MCF 10A (cell line): ENCODE measurements at regions not wholly inside any gene's neighbourhood (a gene's known extent, or its start where the extent isn't known, plus 50 kb on each side); places are given as distances from the start of the nearest gene placed in this dataset.

Experiments used
- BruUV-seq: library from RNA; stranded (reverse); fragments of 400-500 nt; replicated peaks from 2 replicates; lab custom pipeline; 2021; lab: Mats Ljungman, UMichigan
- CTCF ChIA-PET: fragments of 300-600 bp; sonication (Branson Sonifier 250); formaldehyde crosslinking; extraction: SDS; loops from one replicate; lab custom pipeline; 2021; ENCODE audit warnings: antibody characterized with exemption, inconsistent platforms; lab: Yijun Ruan, JAX
- POLR2A ChIA-PET: fragments of 300-600, 350-650 bp; sonication (Branson Sonifier 250); formaldehyde crosslinking; extraction: SDS; loops from one replicate; lab custom pipeline; 2020; ENCODE audit warnings: antibody characterized with exemption, inconsistent platforms; lab: Yijun Ruan, JAX
- DNase-seq: peaks from one replicate; pipeline ENCODE4 v3.0.0-alpha.2; 2018; ENCODE audit not compliant: unreplicated experiment
- H3K27ac Mint-ChIP-seq: one replicate; pipeline ENCODE4 v1.8.0; 2022; ENCODE audit warnings: mild to moderate bottlenecking, low read depth, mixed read lengths; ENCODE audit not compliant: unreplicated experiment
- H3K27me3 Mint-ChIP-seq: one replicate; pipeline ENCODE4 v1.8.0; 2022; ENCODE audit warnings: mixed read lengths; ENCODE audit not compliant: insufficient read depth, unreplicated experiment
- H3K36me3 Mint-ChIP-seq: one replicate; pipeline ENCODE4 v1.8.0; 2022; ENCODE audit warnings: mild to moderate bottlenecking, moderate library complexity, mixed read lengths; ENCODE audit not compliant: insufficient read depth, unreplicated experiment
- H3K4me1 Mint-ChIP-seq: one replicate; pipeline ENCODE4 v1.8.0; 2022; ENCODE audit warnings: mixed read lengths; ENCODE audit not compliant: insufficient read depth, unreplicated experiment
- H3K4me3 Mint-ChIP-seq: one replicate; pipeline ENCODE4 v1.8.0; 2022; ENCODE audit warnings: mild to moderate bottlenecking, moderate library complexity, mixed read lengths; ENCODE audit not compliant: unreplicated experiment
- H3K9me3 Mint-ChIP-seq: one replicate; pipeline ENCODE4 v1.8.0; 2022; ENCODE audit warnings: mixed read lengths; ENCODE audit not compliant: unreplicated experiment
- intact Hi-C: fragments of 100-400 bp; cut with micrococcal nuclease; formaldehyde crosslinking; loops from 2 replicates; pipeline ENCODE4 v1.14.1; 2022
- TF ChIP-seq, protein P1 (sequence below): fragments of 200-600 bp; IDR thresholded peaks from one replicate; pipeline ENCODE4 v1.8.0; 2022; ENCODE audit warnings: antibody characterized with exemption, mild to moderate bottlenecking; ENCODE audit not compliant: unreplicated experiment

DNA sequence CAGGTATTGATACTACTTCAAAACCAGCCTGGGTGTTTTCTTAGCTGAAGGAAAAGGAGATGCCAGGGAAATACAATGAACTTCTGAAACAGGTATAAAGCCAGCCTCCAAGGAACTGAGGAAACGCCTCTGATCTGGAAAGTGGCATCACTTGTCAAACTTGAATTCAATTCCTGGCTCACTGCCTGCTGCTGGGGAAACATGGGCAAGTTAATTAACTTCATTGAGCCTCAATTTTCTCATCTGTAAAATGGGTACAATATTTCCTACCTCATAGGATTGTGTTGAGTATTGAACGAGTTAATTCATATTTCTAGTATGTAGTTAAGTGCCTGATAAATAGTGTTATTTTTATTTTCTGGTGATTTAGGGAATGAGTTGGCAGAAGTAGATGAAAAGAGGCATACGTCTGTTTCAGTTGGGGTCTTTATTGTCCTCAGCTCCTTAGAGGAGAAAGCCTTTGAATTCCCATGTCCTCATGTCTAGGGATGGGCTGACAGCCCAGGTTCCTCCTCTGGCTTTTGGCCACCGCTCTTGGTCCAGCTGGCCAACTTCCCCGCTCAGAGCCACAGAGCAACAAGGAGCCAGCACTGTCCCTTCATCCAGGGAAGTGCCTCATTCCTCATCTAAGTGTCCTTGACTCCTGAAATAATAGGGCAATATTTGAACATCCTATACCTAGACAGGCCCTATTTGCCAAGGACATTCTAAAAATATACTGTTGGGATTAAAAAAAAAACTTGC, 210.5 kb upstream of the GATA6 start:
- no peak for DNase-seq
- Mint-ChIP-seq H3K27me3 (peaks cover 16% of the 10 kb centered on the region), H3K36me3 (no peaks in the 10 kb centered on the region), H3K4me3 (no peak overlapping the region), H3K4me1 (peaks cover 6% of the 10 kb centered on the region), H3K27ac (no peak overlapping the region), H3K9me3 (no peaks in the 10 kb centered on the region)
- CTCF ChIA-PET = interaction anchor here (0.7 to 1.1 kb wide), 5 partner anchors 10 to 767 kb away, joined by 3 to 7 read pairs (median 4); no protein-coding TSS in a partner anchor
- POLR2A ChIA-PET = interaction anchor here (0.5 to 1.2 kb wide), 2 partner anchors 11 to 125 kb away, joined by 3 to 4 read pairs; no protein-coding TSS in a partner anchor
- intact Hi-C loops = loop anchor here (5.0 to 10.0 kb wide), 2 partner anchors 208 to 474 kb away; partner anchors contain the start of gene GATA6
- no TSS peak for BruUV-seq
- TF ChIP-seq, protein P1, sequence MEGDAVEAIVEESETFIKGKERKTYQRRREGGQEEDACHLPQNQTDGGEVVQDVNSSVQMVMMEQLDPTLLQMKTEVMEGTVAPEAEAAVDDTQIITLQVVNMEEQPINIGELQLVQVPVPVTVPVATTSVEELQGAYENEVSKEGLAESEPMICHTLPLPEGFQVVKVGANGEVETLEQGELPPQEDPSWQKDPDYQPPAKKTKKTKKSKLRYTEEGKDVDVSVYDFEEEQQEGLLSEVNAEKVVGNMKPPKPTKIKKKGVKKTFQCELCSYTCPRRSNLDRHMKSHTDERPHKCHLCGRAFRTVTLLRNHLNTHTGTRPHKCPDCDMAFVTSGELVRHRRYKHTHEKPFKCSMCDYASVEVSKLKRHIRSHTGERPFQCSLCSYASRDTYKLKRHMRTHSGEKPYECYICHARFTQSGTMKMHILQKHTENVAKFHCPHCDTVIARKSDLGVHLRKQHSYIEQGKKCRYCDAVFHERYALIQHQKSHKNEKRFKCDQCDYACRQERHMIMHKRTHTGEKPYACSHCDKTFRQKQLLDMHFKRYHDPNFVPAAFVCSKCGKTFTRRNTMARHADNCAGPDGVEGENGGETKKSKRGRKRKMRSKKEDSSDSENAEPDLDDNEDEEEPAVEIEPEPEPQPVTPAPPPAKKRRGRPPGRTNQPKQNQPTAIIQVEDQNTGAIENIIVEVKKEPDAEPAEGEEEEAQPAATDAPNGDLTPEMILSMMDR = no peak

DNA sequence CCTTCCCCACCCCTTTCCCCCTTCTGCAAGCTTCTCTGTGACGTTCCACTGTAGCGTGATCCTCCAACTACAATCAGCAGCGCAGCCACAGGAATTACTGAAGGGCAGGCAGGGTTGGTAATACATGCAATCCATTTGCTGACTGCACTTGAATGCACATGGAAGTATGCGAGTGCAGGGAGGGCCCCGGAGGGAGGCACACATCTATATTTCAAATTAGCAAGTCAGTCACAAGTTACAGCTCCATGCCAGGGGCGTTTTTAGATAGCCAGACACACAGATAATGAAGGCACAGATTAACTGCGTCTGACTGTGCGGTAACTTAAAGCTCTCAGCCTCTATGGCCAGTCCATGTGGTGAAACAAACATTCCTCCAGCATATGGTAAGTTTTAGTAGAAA, 209.2 kb upstream of the GATA6 start:
- ChIA-PET CTCF (interaction anchor here (0.8 to 1.1 kb wide), 2 partner anchors 8 to 602 kb away, joined by 4 to 7 read pairs; no protein-coding TSS in a partner anchor), POLR2A (interaction anchor here (1.2 kb wide), 1 partner anchor 9 kb away, joined by 4 read pairs; no protein-coding TSS in a partner anchor)
- intact Hi-C loops = no loop called here
- no peak for DNase-seq
- BruUV-seq = no TSS peak
- TF ChIP-seq, protein P1 = no peak
- peaks cover 6% of the 10 kb centered on the region for H3K4me1 Mint-ChIP-seq
- H3K27ac Mint-ChIP-seq = no peak overlapping the region
- H3K27me3 Mint-ChIP-seq = peaks cover 16% of the 10 kb centered on the region
- no peaks in the 10 kb centered on the region for H3K36me3 Mint-ChIP-seq
- no peaks in the 10 kb centered on the region for H3K9me3 Mint-ChIP-seq
- H3K4me3 Mint-ChIP-seq = no peak overlapping the region

DNA sequence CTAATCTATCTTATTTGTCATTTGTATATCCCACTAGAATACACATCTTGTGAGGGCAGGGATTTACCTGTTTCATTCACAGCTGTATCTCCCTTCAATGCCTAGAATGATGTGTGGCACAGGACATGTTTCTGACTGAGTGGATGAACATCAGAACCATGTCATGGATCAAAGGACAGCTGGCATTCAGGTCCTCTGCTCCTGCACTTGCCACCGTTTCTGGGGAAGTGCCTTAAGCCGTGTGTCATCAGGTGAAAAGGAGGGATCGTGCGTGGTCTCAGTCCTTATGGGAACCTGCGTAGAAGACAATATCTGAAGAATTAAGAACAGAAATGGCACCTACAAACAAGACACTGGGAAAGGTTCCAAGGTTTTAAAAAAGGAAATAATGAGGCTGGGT, 206.1 kb upstream of the GATA6 start:
- H3K4me1 Mint-ChIP-seq = no peaks in the 10 kb centered on the region
- no TSS peak for BruUV-seq
- H3K36me3 Mint-ChIP-seq = no peaks in the 10 kb centered on the region
- H3K4me3 Mint-ChIP-seq = no peak overlapping the region
- TF ChIP-seq, protein P1 = no peak
- no peaks in the 10 kb centered on the region for H3K9me3 Mint-ChIP-seq
- H3K27me3 Mint-ChIP-seq = no peaks in the 10 kb centered on the region
- no peak overlapping the region for H3K27ac Mint-ChIP-seq
- ChIA-PET CTCF (no interaction called here), POLR2A (no interaction called here)
- no peak for DNase-seq
- intact Hi-C loops = no loop called here

DNA sequence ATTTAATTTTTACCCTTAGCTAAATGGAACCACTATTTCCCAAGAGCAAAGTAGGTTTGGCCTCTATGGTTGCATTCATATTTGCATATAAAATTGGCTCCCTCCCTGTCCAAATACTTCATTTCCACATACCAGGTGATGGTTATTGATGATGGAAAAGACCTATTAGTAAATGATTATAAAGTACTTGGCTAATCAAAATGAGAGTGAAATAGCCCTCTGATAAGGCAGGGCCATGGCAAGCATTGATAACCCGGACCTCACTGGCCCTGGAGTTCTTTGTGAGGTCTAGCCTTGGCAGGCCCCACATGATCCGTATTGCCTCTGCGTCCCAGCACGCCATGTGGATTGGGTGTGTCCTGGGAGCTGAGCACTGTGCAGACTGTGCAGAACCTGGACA, 201.1 kb upstream of the GATA6 start:
- DNase-seq = no peak
- H3K27me3 Mint-ChIP-seq = no peaks in the 10 kb centered on the region
- no TSS peak for BruUV-seq
- intact Hi-C loops = no loop called here
- H3K27ac Mint-ChIP-seq = no peak overlapping the region
- no peak overlapping the region for H3K4me3 Mint-ChIP-seq
- H3K4me1 Mint-ChIP-seq = no peaks in the 10 kb centered on the region
- CTCF ChIA-PET = interaction anchor here (0.5 to 1.3 kb wide), 3 partner anchors 9 to 35 kb away, joined by 4 read pairs; no protein-coding TSS in a partner anchor
- TF ChIP-seq, protein P1 = no peak
- POLR2A ChIA-PET = no interaction called here
- no peaks in the 10 kb centered on the region for H3K9me3 Mint-ChIP-seq
- H3K36me3 Mint-ChIP-seq = no peaks in the 10 kb centered on the region
